Erythroblast (primary cell): ENCODE measurements at regions not wholly inside any gene's neighbourhood (a gene's known extent, or its start where the extent isn't known, plus 50 kb on each side); places are given as distances from the start of the nearest gene placed in this dataset.

ENCODE experiments used
- GATA1 ChIP-seq: IDR thresholded peaks from 2 replicates; pipeline ENCODE4 v1.6.1; 2011; ENCODE audit warnings: low read depth, mild to moderate bottlenecking, control low read depth, low read length, moderate library complexity
- POLR2A ChIP-seq: IDR thresholded peaks from 2 replicates; pipeline ENCODE4 v1.6.1; 2011; ENCODE audit warnings: mild to moderate bottlenecking, low read length

DNA sequence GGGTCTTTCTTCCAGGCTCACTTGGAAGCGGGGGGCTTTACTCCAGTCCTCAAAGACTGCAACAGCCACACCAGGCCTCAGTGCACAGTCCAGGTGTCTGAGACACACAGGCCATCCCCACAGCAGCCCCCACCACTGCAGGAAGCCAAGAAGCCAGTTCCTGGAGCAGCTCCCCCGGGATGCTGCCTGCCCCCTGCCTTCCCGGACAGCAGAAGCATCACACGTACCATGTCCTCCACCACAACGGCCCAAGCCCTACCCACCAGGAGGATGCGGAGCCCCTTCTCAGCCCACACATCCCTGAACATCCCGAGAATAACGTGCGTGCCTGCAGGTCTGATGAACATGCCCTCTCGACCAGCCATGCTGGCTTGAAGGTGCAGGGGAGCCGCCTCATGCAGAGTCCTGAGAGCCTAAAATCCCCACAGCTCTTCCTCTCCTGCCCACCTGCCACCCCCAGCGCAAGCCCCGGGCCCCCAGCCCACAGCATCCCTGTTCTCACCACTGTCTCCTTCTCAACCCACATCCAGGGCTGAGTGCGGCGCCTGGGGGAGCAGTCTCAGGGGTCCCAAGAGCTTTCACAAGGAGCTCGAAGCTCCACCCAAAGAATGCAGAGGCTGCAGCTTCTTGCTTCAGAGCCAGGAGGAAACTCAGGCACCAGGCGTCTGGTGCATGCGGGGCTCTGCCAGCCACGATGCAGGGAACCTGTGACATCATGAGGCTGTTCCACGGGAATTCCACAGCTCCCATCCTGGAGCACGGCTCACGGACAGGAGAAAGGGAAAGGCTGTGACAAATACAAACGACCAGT lies 209.6 kb downstream of the BRD1 start:
- TF ChIP-seq POLR2A (no peak), GATA1 (no peak)
